CD14-positive monocyte (primary cell): ENCODE measurements at regions not wholly inside any gene's neighbourhood (a gene's known extent, or its start where the extent isn't known, plus 50 kb on each side); places are given as distances from the start of the nearest gene placed in this dataset.

ENCODE experiments used
- DNase-seq, 3 donors: peaks; one replicate each; pipeline ENCODE4 v3.0.0-alpha.2; 2011 to 2022
- H2AFZ ChIP-seq: 2 replicates; pipeline ENCODE4 v1.6.0; 2012; ENCODE audit warnings: mild to moderate bottlenecking, low read depth, low read length, inconsistent platforms; ENCODE audit not compliant: insufficient read depth, poor library complexity, severe bottlenecking
- H3K27ac ChIP-seq, 2 donors: 1 replicate in 1 of 2; 2 replicates in 1 of 2; pipeline ENCODE4 v1.5.1; 2012 to 2013; ENCODE audit warnings: low read length in 2 of 2, control low read depth in 1 of 2, inconsistent platforms in 1 of 2, low read depth in 1 of 2, mild to moderate bottlenecking in 1 of 2
- H3K27me3 ChIP-seq, 2 donors: one replicate each; pipeline versions ENCODE4 v1.6.0 to v1.6.1; 2011 to 2013; ENCODE audit warnings: low read length in 2 of 2; ENCODE audit not compliant: control insufficient read depth in 2 of 2, insufficient read depth in 2 of 2
- H3K36me3 ChIP-seq, 2 donors: replicated peaks in 1 of 2; 1 replicate in 1 of 2; 2 replicates in 1 of 2; pipeline versions ENCODE4 v1.5.1 to v1.6.1; 2012 to 2013; ENCODE audit warnings: low read length in 2 of 2, control low read depth in 1 of 2, inconsistent platforms in 1 of 2, mild to moderate bottlenecking in 1 of 2; ENCODE audit not compliant: insufficient read depth in 2 of 2, control insufficient read depth in 1 of 2
- H3K4me1 ChIP-seq, 2 donors: 1 replicate in 1 of 2; 2 replicates in 1 of 2; pipeline versions ENCODE4 v1.5.1 to v1.6.1; 2012 to 2013; ENCODE audit warnings: low read length in 2 of 2, control low read depth in 1 of 2, inconsistent platforms in 1 of 2, mild to moderate bottlenecking in 1 of 2, moderate library complexity in 1 of 2; ENCODE audit not compliant: insufficient read depth in 2 of 2, control insufficient read depth in 1 of 2
- H3K4me2 ChIP-seq: replicated peaks from 2 replicates; pipeline ENCODE3; 2012; ENCODE audit warnings: low read length, moderate library complexity, mild to moderate bottlenecking; ENCODE audit not compliant: poor library complexity, severe bottlenecking; ENCODE audit errors: extremely low read depth
- H3K4me3 ChIP-seq, 3 experiments: fragments of 200-600 bp in 1 of 3; sonication (generic) in 1 of 3; replicated peaks in 1 of 3; 1 replicate in 2 of 3; 2 replicates in 1 of 3; pipeline ENCODE4 v1.5.1; 2011 to 2013; ENCODE audit warnings: low read length in 3 of 3, mild to moderate bottlenecking in 3 of 3, control low read depth in 2 of 3, low read depth in 2 of 3, inconsistent platforms in 1 of 3, moderate library complexity in 1 of 3
- H3K79me2 ChIP-seq: 2 replicates; pipeline ENCODE4 v1.6.0; 2012; ENCODE audit warnings: mild to moderate bottlenecking, control low read depth, inconsistent platforms, low read length, moderate library complexity; ENCODE audit not compliant: insufficient read depth
- H3K9ac ChIP-seq: 2 replicates; pipeline ENCODE4 v1.6.0; 2017; ENCODE audit warnings: low read length, mild to moderate bottlenecking; ENCODE audit not compliant: insufficient read depth, poor library complexity, severe bottlenecking
- H3K9me3 ChIP-seq, 2 donors: replicated peaks in 1 of 2; 1 replicate in 1 of 2; 2 replicates in 1 of 2; pipeline versions ENCODE4 v1.5.1 to v1.6.1; 2012 to 2013; ENCODE audit warnings: low read length in 2 of 2, control low read depth in 1 of 2; ENCODE audit not compliant: control insufficient read depth in 1 of 2, insufficient read depth in 1 of 2
- H4K20me1 ChIP-seq: 2 replicates; pipeline ENCODE4 v1.6.0; 2012; ENCODE audit warnings: mild to moderate bottlenecking, low read length, control low read depth, moderate library complexity; ENCODE audit not compliant: insufficient read depth
- H3K27ac Mint-ChIP-seq, 7 donors: one replicate each; pipeline ENCODE4 v1.8.0; 2020; ENCODE audit warnings: mild to moderate bottlenecking in 7 of 7, mixed read lengths in 7 of 7, moderate library complexity in 6 of 7, inconsistent platforms in 2 of 7
- H3K27me3 Mint-ChIP-seq, 3 donors: one replicate each; pipeline ENCODE4 v1.8.0; 2021 to 2022; ENCODE audit warnings: low read depth in 3 of 3, mild to moderate bottlenecking in 3 of 3, mixed read lengths in 3 of 3, moderate library complexity in 3 of 3, inconsistent platforms in 1 of 3
- H3K36me3 Mint-ChIP-seq, 2 donors: one replicate each; pipeline ENCODE4 v1.8.0; 2020; ENCODE audit warnings: mixed read lengths in 2 of 2, inconsistent platforms in 1 of 2, mild to moderate bottlenecking in 1 of 2
- H3K4me1 Mint-ChIP-seq: one replicate; pipeline ENCODE4 v1.8.0; 2020; ENCODE audit warnings: mild to moderate bottlenecking, mixed read lengths
- H3K4me3 Mint-ChIP-seq, 2 donors: one replicate each; pipeline ENCODE4 v1.8.0; 2020; ENCODE audit warnings: mild to moderate bottlenecking in 2 of 2, mixed read lengths in 2 of 2, moderate library complexity in 1 of 2
- H3K9me3 Mint-ChIP-seq, 7 donors: one replicate each; pipeline ENCODE4 v1.8.0; 2020 to 2022; ENCODE audit warnings: mixed read lengths in 7 of 7, mild to moderate bottlenecking in 6 of 7, moderate library complexity in 6 of 7, inconsistent platforms in 2 of 7
- intact Hi-C, 2 donors: fragments of 100-400 bp; cut with micrococcal nuclease; formaldehyde crosslinking; loops; one replicate each; pipeline versions ENCODE4 v1.15.0 to v1.15.1; 2023
- TF ChIP-seq, protein P1 (sequence below): fragments of 200-600 bp; IDR thresholded peaks from one replicate; pipeline ENCODE4 v1.8.0; 2022; ENCODE audit warnings: antibody characterized with exemption, mild to moderate bottlenecking

DNA sequence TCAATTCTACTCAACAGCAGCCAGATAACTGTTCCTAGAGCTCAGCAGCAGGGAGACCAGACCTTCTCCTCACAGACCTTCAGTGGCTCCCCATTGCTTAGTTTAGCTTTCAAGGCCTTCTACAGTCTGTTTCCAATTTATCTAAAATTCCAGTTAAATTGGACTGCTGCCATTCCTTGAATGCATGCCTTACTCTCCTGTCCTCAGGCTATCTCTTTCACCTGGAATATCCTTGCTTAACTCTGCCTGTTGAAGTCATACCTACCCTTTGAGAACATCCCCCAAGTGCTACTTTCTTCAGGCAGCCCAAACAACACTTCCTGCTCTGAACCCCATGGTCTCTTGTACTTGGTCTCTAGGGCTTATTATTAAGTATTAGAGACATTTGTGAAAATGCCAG is 120.7 kb upstream of the TENM4 start:
- Mint-ChIP-seq H3K36me3 (no peaks in the 10 kb centered on the region), H3K27me3 (peaks cover 0 to 2% (median 0%) of the 10 kb centered on the region in 3 donors), H3K9me3 (peaks cover 0 to 8% (median 5%) of the 10 kb centered on the region in 7 donors), H3K27ac (no peak overlapping the region), H3K4me1 (no peaks in the 10 kb centered on the region), H3K4me3 (no peak overlapping the region)
- no peak overlapping the region for H2AFZ ChIP-seq
- H3K4me1 ChIP-seq = no peaks in the 10 kb centered on the region
- intact Hi-C loops = no loop called here
- no peaks in the 10 kb centered on the region for H3K79me2 ChIP-seq
- H3K9me3 ChIP-seq = peaks cover 0 to 2% of the 10 kb centered on the region in 2 donors
- no peak overlapping the region for H3K4me3 ChIP-seq
- H3K27me3 ChIP-seq = no peaks in the 10 kb centered on the region
- TF ChIP-seq, protein P1, sequence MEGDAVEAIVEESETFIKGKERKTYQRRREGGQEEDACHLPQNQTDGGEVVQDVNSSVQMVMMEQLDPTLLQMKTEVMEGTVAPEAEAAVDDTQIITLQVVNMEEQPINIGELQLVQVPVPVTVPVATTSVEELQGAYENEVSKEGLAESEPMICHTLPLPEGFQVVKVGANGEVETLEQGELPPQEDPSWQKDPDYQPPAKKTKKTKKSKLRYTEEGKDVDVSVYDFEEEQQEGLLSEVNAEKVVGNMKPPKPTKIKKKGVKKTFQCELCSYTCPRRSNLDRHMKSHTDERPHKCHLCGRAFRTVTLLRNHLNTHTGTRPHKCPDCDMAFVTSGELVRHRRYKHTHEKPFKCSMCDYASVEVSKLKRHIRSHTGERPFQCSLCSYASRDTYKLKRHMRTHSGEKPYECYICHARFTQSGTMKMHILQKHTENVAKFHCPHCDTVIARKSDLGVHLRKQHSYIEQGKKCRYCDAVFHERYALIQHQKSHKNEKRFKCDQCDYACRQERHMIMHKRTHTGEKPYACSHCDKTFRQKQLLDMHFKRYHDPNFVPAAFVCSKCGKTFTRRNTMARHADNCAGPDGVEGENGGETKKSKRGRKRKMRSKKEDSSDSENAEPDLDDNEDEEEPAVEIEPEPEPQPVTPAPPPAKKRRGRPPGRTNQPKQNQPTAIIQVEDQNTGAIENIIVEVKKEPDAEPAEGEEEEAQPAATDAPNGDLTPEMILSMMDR = no peak
- no peak for DNase-seq
- H3K36me3 ChIP-seq = no peaks in the 10 kb centered on the region
- H3K9ac ChIP-seq = no peak overlapping the region
- H4K20me1 ChIP-seq = no peaks in the 10 kb centered on the region
- H3K4me2 ChIP-seq = no peak overlapping the region
- no peak overlapping the region for H3K27ac ChIP-seq

DNA sequence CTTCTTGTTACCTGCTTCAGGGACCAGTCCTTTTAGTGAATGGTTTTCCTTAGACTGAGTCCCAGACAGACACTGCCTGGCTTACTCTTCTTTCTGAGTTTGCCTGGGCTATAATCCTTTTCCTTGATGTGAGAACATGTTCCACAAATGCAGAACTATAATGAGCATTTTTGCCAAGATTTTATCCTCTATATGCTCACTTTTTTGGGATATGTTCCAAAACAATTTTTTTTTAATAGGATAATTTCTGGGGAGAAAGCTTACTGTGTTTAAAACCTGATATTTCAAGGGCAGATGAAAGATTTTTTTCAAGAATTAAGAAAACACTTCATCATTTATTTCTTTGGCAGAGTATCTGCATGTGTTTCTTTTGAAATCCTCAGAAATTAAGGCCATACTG is 110.0 kb upstream of the TENM4 start:
- no peaks in the 10 kb centered on the region for H3K36me3 ChIP-seq
- H3K4me3 Mint-ChIP-seq = no peak overlapping the region
- H3K9me3 Mint-ChIP-seq = peaks cover 0 to 8% (median 3%) of the 10 kb centered on the region in 7 donors
- H3K4me3 ChIP-seq = no peak overlapping the region
- no peaks in the 10 kb centered on the region for H3K9me3 ChIP-seq
- no peaks in the 10 kb centered on the region for H3K36me3 Mint-ChIP-seq
- TF ChIP-seq, protein P1 = no peak
- H3K79me2 ChIP-seq = no peaks in the 10 kb centered on the region
- no peak for DNase-seq
- H3K4me1 Mint-ChIP-seq = no peaks in the 10 kb centered on the region
- no peaks in the 10 kb centered on the region for H3K27me3 Mint-ChIP-seq
- no peak overlapping the region for H2AFZ ChIP-seq
- no peaks in the 10 kb centered on the region for H3K4me1 ChIP-seq
- H3K4me2 ChIP-seq = no peak overlapping the region
- no peak overlapping the region for H3K27ac Mint-ChIP-seq
- H4K20me1 ChIP-seq = no peaks in the 10 kb centered on the region
- no peak overlapping the region for H3K27ac ChIP-seq
- no peaks in the 10 kb centered on the region for H3K27me3 ChIP-seq
- intact Hi-C loops = loop anchor here in 1 of 2 donors (2.0 kb wide), 1 partner anchor 46 kb away; no protein-coding TSS in a partner anchor
- no peak overlapping the region for H3K9ac ChIP-seq
